SK-N-SH (cell line): ENCODE measurements at regions not wholly inside any gene's neighbourhood (a gene's known extent, or its start where the extent isn't known, plus 50 kb on each side); places are given as distances from the start of the nearest gene placed in this dataset.

Experiments
- EP300 ChIP-seq, 2 experiments: IDR thresholded peaks; 2 replicates each; pipeline versions ENCODE4 v1.4.0 to v1.6.1; 2012; ENCODE audit warnings: borderline replicate concordance in 1 of 2, low read depth in 1 of 2, low read length in 1 of 2
- FOXM1 ChIP-seq: IDR thresholded peaks from 2 replicates; pipeline ENCODE4 v1.4.0; 2012; ENCODE audit warnings: low read depth, mild to moderate bottlenecking
- JUND ChIP-seq: IDR thresholded peaks from 2 replicates; pipeline ENCODE4 v1.4.0; 2012
- MEF2A ChIP-seq: IDR thresholded peaks from 2 replicates; pipeline ENCODE4 v1.4.0; 2012; ENCODE audit warnings: low read depth, borderline replicate concordance
- POLR2AphosphoS5 ChIP-seq: IDR thresholded peaks from 2 replicates; pipeline ENCODE4 v1.6.1; 2012; ENCODE audit warnings: low read depth, low read length
- YY1 ChIP-seq: IDR thresholded peaks from 2 replicates; pipeline ENCODE4 v1.4.0; 2012; ENCODE audit warnings: low read depth, mild to moderate bottlenecking
- TF ChIP-seq, protein P1 (sequence below): IDR thresholded peaks from 2 replicates; pipeline ENCODE4 v1.6.1; 2012; ENCODE audit warnings: mild to moderate bottlenecking, low read depth, low read length, moderate library complexity
- TF ChIP-seq, protein P2 (sequence below): fragments of 200-600 bp; sonication (generic); IDR thresholded peaks from 2 replicates; pipeline ENCODE4 v1.6.1; 2017; ENCODE audit warnings: antibody characterized with exemption, mild to moderate bottlenecking, moderate library complexity

DNA sequence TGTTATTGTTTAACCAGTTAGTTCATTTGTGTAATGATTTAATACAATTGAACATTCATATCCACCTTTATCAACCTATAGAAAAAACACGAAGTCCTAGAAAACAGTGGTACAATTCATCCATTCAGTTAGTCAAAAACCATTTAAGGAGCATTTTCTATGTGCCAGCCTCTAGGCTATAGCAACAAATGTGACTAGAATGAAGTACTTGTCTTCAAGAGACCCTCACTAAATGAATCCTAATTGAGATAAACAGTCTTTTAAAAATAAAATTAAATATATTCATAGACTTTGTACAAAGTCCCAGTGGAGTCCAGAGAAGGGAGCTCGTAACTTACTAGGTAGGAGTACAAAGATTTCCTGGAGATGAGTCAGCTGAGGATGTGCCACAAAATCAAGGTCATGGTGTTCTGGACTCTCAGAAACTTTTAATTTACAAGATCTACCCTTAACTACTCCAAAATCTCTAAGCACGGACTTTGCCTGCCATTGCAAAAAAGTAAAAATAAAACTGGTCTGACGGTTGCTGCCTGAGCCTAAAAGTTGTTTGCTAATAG, 430.7 kb upstream of the DCN start:
- TF ChIP-seq, protein P1, sequence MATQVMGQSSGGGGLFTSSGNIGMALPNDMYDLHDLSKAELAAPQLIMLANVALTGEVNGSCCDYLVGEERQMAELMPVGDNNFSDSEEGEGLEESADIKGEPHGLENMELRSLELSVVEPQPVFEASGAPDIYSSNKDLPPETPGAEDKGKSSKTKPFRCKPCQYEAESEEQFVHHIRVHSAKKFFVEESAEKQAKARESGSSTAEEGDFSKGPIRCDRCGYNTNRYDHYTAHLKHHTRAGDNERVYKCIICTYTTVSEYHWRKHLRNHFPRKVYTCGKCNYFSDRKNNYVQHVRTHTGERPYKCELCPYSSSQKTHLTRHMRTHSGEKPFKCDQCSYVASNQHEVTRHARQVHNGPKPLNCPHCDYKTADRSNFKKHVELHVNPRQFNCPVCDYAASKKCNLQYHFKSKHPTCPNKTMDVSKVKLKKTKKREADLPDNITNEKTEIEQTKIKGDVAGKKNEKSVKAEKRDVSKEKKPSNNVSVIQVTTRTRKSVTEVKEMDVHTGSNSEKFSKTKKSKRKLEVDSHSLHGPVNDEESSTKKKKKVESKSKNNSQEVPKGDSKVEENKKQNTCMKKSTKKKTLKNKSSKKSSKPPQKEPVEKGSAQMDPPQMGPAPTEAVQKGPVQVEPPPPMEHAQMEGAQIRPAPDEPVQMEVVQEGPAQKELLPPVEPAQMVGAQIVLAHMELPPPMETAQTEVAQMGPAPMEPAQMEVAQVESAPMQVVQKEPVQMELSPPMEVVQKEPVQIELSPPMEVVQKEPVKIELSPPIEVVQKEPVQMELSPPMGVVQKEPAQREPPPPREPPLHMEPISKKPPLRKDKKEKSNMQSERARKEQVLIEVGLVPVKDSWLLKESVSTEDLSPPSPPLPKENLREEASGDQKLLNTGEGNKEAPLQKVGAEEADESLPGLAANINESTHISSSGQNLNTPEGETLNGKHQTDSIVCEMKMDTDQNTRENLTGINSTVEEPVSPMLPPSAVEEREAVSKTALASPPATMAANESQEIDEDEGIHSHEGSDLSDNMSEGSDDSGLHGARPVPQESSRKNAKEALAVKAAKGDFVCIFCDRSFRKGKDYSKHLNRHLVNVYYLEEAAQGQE: no peak
- TF ChIP-seq, protein P2, sequence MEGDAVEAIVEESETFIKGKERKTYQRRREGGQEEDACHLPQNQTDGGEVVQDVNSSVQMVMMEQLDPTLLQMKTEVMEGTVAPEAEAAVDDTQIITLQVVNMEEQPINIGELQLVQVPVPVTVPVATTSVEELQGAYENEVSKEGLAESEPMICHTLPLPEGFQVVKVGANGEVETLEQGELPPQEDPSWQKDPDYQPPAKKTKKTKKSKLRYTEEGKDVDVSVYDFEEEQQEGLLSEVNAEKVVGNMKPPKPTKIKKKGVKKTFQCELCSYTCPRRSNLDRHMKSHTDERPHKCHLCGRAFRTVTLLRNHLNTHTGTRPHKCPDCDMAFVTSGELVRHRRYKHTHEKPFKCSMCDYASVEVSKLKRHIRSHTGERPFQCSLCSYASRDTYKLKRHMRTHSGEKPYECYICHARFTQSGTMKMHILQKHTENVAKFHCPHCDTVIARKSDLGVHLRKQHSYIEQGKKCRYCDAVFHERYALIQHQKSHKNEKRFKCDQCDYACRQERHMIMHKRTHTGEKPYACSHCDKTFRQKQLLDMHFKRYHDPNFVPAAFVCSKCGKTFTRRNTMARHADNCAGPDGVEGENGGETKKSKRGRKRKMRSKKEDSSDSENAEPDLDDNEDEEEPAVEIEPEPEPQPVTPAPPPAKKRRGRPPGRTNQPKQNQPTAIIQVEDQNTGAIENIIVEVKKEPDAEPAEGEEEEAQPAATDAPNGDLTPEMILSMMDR: no peak
- TF ChIP-seq POLR2AphosphoS5: no peak
- no peak for TF ChIP-seq YY1
- no peak for TF ChIP-seq EP300 (IDR thresholded peaks at IDR 0.05; ENCODE audit: borderline replicate concordance in 1 of 2, low read depth in 1 of 2, low read length in 1 of 2)
- no peak for TF ChIP-seq JUND
- no peak for TF ChIP-seq FOXM1
- TF ChIP-seq MEF2A: no peak
